ENCODE measurements at regions not wholly inside any gene's neighbourhood (a gene's known extent, or its start where the extent isn't known, plus 50 kb on each side); places are given as distances from the start of the nearest gene placed in this dataset.

DNA sequence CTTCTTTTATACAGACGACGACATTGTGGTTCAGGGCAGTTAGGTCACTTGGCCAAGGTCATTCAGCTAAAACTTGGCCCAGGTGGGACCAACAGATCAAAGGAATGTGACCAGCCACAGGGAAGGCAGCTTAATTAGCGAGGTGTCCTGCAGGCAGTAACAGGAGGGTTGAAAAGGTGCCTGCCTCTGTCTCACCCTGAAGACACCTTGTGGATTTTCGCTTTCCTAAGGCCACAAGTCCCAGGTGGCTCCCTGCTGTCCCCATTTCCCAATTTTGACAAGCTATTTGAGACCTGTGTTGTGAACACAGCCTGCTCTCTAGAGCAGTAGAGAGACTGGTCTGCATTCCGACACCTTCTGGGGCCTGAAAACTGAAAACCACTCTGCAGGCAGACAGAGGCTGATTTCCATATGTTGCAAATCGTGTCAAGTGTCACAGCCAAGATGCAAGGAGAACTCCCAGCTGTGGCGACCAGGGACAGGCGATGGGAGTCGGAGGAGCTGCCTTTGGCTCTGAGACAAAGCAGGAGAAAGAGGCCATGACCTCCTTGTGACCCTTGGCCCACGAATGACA, 593.1 kb upstream of the CDH5 start:
- TF ChIP-seq GATA3 (IDR thresholded peaks at IDR 0.05; ENCODE audit: low read depth, low read length) (no peak), GATA2 (IDR thresholded peaks at IDR 0.05; ENCODE audit: low read depth, low read length) (no peak)
